ENCODE measurements at regions not wholly inside any gene's neighbourhood (a gene's known extent, or its start where the extent isn't known, plus 50 kb on each side); places are given as distances from the start of the nearest gene placed in this dataset.
A peak's percentile ranks its signal among the peaks of the same experiment; 100 is the strongest.

DNA sequence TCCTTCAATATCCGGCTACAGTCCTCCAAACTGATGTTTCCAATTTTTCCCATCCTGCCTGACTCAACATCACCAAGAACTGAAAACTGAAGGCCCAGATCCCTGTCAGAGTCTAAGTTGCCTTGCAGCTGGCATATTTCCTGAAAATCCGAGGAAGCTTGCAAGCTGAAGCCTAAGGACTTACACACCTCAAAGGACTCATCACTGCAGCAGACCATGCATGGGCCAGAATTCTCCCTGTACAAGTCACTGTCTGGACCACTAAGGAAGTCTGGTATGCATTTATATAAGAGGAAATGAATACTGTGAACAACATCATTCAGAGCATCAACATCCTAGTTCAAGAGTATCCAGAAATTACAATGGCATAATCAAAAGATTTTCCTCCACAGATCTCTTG, 548.8 kb upstream of the MDFIC2 start:
- peaks cover 35% of the 10 kb centered on the region for H3K27me3 Mint-ChIP-seq
- H3K4me3 Mint-ChIP-seq = no peak overlapping the region

DNA sequence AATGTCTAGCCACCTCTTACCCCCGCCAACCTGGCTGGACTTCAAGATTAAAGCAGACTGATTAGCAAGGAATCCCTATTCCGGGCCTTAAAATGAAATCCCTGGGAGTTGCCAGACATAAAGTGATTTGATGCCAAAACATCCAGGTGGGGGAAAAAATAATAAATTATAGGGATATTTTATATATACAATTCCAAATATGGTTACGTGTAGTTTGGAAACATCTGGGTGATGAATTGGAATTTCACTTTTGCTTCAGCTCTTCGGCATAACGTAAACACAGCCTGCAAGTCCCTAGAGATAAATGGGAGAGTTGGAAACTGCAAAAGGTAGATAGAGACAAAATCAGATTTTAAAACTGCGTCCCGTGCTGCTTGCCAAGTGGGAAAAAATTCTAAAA, 545.5 kb upstream of the MDFIC2 start:
- peaks cover 30% of the 10 kb centered on the region for H3K27me3 Mint-ChIP-seq

More for the DNA sequence above, 548.8 kb upstream of the MDFIC2 start:
- Mint-ChIP-seq H3K36me3 (no peaks in the 10 kb centered on the region), H3K9me3 (ENCODE audit: low read depth) (no peaks in the 10 kb centered on the region), H3K4me1 (peaks cover 7% of the 10 kb centered on the region), H3K27ac (no peak overlapping the region)
- CTCF ChIA-PET = no interaction called here
- ATAC-seq (no peak), DNase-seq (no peak)

DNA sequence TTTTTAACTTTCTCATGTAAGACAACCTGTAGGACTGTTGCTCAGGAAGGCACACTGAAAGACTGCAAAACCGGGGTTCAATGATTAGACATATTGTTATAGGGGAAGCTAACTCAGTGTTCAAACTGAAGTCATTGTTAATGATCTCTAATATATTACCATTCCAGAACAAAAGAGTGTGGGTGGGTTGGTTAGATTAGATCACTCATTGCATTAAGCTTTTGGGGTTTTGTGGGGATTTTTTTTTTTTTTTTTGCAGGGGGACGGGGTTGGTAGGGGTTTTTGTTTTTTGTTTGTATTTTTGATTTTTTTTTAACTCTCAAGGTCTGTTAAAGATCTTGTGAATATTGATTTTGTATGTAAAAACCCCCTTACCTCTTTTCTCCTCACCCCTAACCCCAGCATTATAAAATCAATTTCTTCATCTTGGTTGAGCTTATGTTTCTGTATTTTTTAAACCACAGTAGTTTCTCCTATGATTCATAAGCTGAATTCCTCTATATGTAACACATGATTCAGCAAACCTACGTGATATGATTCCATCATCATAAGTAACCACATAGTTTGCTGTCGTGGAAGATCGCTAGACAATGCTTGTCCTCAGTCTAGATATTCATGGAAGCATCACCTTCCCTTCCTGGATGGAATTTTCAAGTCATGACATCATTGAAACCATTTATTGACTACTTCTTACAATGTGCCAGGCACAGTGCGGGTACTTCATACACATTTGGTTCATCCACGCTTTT, 544.1 kb upstream of the MDFIC2 start:
- H3K9me3 Mint-ChIP-seq (ENCODE audit: low read depth) = no peaks in the 10 kb centered on the region
- CTCF ChIA-PET = no interaction called here
- DNase-seq (no peak), ATAC-seq (peak; percentile 20)
- peaks cover 12% of the 10 kb centered on the region for H3K4me1 Mint-ChIP-seq
- peaks cover 22% of the 10 kb centered on the region for H3K27me3 Mint-ChIP-seq
- H3K27ac Mint-ChIP-seq = no peak overlapping the region
- H3K36me3 Mint-ChIP-seq = no peaks in the 10 kb centered on the region
- no peak overlapping the region for H3K4me3 Mint-ChIP-seq

More for the DNA sequence above, 545.5 kb upstream of the MDFIC2 start:
- ATAC-seq = no peak
- Mint-ChIP-seq H3K4me1 (peaks cover 12% of the 10 kb centered on the region), H3K9me3 (ENCODE audit: low read depth) (no peaks in the 10 kb centered on the region), H3K4me3 (no peak overlapping the region), H3K36me3 (no peaks in the 10 kb centered on the region), H3K27ac (no peak overlapping the region)
- DNase-seq = no peak
- CTCF ChIA-PET = no interaction called here

DNA sequence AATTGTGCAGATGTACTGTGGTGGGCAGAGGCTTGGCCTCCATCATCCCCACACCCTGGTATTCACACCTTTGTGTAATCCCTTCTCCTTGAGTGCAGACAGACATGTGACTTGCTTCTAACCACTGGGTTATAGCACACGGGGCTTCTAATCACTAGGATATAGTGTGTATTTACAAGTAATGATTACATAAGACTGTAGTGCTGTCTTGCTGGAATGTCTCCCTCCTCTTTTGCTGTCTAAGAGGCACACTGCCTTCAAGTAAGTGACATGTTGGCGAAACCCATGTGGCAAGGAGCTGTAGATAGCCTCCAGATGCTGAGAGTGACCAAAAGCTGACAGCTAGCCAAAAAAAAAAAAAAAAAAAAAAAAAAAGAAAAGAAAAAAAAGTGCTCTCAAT, 542.7 kb upstream of the MDFIC2 start:
- no peak overlapping the region for H3K4me3 Mint-ChIP-seq
- H3K27me3 Mint-ChIP-seq = peaks cover 21% of the 10 kb centered on the region
- DNase-seq (no peak), ATAC-seq (no peak)
- CTCF ChIA-PET = no interaction called here
- no peaks in the 10 kb centered on the region for H3K9me3 Mint-ChIP-seq (ENCODE audit: low read depth)
- H3K36me3 Mint-ChIP-seq = no peaks in the 10 kb centered on the region
- H3K4me1 Mint-ChIP-seq = peaks cover 12% of the 10 kb centered on the region
- no peak overlapping the region for H3K27ac Mint-ChIP-seq

DNA sequence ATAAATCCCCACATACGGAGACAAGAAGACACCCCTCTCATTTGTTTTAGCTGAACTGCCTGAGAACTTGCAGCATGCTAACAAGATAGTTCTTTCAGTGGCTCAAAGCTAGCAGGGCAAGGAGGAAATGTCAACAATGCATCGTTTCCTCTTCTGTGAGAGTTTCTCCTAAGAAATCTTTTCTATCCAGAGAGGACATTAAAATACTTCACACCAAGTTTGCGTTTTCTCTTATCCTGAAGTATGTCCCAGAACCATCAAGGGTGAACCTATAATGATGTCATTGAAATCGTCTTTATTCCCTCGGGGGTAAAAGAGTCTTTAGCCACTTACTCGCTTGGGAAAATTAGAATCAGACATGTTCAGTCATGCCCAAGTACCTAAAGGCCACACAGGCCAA, 541.7 kb upstream of the MDFIC2 start:
- no peak overlapping the region for H3K4me3 Mint-ChIP-seq
- peaks cover 12% of the 10 kb centered on the region for H3K4me1 Mint-ChIP-seq
- peaks cover 24% of the 10 kb centered on the region for H3K27me3 Mint-ChIP-seq
- CTCF ChIA-PET = no interaction called here
- no peaks in the 10 kb centered on the region for H3K9me3 Mint-ChIP-seq (ENCODE audit: low read depth)
- no peaks in the 10 kb centered on the region for H3K36me3 Mint-ChIP-seq
- ATAC-seq (no peak), DNase-seq (no peak)
- no peak overlapping the region for H3K27ac Mint-ChIP-seq

DNA sequence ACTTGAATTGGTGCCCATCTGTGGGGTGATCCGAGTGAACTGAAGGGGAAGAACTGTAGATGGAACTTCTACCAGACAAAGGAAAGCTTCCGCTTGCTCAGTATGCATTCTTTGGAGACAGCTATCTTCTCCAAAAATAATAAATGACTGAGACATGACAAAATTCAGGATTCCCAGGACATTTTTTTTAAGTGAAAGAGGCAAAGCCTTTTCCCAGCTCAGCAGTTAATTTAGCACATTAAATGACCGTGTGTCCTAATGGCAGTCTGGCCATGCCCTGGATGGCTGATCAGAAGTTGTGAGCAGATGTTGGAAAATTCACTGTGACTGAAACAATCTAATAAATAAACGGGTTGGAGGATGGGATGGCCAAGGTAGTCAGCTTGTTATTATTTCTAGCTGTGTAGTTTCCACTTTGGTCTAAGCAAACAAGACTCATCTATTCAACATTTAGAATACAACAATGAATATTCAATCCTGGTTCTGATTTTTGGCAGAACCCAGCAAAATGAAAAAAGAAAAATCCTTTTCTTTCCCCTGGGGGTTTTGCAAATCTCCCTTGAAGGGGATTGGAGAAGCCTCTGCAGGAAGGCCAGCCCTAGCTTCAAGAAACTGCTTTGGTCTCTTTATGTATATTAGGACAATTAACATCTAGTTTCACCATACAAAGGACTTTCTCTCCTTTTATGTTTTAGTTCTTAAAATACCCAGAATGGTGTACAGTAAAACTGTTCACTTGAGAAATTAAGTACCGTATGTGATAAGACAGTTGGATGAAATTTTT, 540.9 kb upstream of the MDFIC2 start:
- H3K27me3 Mint-ChIP-seq = peaks cover 28% of the 10 kb centered on the region
- H3K36me3 Mint-ChIP-seq = no peaks in the 10 kb centered on the region
- peaks cover 12% of the 10 kb centered on the region for H3K4me1 Mint-ChIP-seq
- CTCF ChIA-PET = no interaction called here
- no peak overlapping the region for H3K4me3 Mint-ChIP-seq
- DNase-seq = no peak
- no peak for ATAC-seq
- H3K9me3 Mint-ChIP-seq (ENCODE audit: low read depth) = no peaks in the 10 kb centered on the region
- no peak overlapping the region for H3K27ac Mint-ChIP-seq

DNA sequence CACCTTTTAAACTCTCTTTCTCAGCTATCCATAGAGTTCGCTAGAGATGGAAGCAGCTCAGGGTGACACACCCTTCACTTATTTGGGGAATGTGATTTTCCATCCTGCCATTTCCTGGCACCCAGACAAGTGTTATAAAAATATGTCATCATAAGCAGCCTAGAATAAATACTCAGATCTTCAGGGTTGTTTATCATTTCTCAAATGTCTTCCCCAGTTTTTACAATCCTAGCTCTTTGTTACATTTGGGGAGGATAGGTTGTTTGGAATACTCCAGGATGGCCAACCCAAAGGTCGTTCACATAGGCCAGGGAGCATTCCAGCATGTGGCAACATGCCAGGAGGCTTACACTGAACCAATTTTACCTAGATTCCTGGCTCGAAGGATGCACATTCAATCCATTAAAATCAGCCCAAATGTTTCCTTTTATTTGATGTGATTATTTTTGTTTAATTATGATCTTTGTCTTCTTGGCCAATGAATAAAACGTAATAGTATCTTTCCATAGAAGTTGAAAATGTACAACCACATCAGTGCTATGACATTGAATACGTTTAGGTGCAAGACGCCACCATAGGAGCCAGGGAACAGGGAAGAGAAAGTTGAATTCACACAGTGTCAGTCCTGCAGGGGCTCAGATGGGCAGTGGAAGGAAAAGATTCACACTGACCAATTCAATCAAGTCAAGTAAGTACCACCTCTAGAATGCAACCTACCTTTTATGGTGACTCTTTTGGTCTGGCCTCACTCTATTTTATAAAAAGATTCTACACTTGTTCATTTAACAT, 537.7 kb upstream of the MDFIC2 start:
- CTCF ChIA-PET = no interaction called here
- Mint-ChIP-seq H3K4me3 (no peak overlapping the region), H3K36me3 (no peaks in the 10 kb centered on the region), H3K27me3 (peaks cover 32% of the 10 kb centered on the region), H3K9me3 (ENCODE audit: low read depth) (no peaks in the 10 kb centered on the region), H3K27ac (no peak overlapping the region), H3K4me1 (no peaks in the 10 kb centered on the region)
- DNase-seq (no peak), ATAC-seq (no peak)

DNA sequence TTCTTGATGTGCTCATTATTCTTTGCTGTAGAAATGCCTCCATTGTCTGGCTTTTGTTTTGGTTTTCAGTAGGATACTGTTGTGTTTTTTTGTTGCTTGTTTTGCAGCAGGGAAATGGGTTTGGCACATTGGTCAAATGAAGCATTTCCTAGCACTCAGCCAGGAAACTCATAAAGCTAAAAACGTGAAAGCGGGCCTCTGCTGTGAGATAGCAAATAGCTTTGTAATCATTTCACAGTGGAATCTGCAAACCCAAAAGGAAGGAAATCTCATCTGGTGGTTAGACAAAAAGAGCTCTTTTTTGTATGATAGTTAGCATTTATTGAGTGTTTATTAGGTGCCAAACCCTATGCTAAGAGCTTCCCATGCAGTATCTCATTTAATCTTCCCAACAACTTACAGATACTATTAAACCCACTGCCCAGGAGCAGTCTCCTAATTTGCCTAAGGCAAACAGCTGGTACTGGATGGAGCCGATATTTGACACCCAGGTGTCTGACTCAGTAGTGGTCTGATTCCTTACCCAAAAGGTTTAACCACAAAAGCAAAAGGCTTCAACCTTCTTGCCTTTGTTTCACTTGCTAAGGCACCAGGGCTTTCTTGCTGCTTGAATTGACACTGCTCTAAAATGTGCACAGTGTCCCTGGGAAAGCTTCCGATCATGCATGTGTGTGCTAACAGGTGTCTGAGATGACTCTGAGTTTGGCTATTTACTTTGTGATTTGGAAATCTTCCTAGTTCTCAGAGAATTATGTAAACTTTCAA, 527.9 kb upstream of the MDFIC2 start:
- DNase-seq (no peak), ATAC-seq (peak; percentile 12)
- Mint-ChIP-seq H3K27ac (no peak overlapping the region), H3K27me3 (peaks cover 14% of the 10 kb centered on the region), H3K36me3 (no peaks in the 10 kb centered on the region), H3K4me3 (no peak overlapping the region), H3K9me3 (ENCODE audit: low read depth) (no peaks in the 10 kb centered on the region), H3K4me1 (peaks cover 11% of the 10 kb centered on the region)
- CTCF ChIA-PET = no interaction called here

DNA sequence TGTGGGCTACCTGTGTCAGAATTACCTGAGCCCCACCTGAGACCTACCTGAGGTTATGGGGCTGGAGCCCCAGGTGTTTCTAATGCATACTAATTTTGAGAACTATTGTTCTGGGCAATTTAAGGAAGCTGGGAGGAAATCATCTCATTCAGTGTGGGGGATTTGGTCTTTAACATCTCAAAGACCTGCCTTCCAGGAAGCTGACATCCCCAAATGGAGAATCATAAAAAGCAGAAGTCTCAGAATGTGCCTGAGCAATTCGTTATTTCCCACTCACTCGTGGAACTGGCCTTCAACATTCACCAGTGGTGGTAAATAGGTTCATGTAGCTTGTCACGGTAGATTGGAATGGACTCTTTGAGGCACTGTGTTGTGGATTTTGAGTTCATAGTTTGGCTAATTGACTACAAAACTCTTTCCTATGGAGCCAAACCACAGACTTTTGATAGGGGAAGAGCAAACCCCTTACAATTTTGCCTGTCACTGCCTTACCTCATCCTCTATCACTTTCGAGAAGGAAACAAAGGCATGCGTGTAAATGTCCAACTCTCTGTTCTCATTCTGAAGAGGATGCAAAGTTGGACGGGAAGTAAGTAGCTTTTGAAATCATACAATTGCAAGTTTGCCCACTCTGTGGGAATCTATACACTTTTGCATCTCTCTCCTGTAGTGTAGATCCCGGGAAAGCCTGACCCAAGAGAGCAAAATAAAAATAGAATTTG, 521.0 kb upstream of the MDFIC2 start:
- Mint-ChIP-seq H3K9me3 (ENCODE audit: low read depth) (no peaks in the 10 kb centered on the region), H3K27me3 (peaks cover 20% of the 10 kb centered on the region), H3K27ac (no peak overlapping the region), H3K4me3 (no peak overlapping the region), H3K4me1 (no peaks in the 10 kb centered on the region), H3K36me3 (no peaks in the 10 kb centered on the region)
- DNase-seq (no peak), ATAC-seq (no peak)
- CTCF ChIA-PET = no interaction called here

DNA sequence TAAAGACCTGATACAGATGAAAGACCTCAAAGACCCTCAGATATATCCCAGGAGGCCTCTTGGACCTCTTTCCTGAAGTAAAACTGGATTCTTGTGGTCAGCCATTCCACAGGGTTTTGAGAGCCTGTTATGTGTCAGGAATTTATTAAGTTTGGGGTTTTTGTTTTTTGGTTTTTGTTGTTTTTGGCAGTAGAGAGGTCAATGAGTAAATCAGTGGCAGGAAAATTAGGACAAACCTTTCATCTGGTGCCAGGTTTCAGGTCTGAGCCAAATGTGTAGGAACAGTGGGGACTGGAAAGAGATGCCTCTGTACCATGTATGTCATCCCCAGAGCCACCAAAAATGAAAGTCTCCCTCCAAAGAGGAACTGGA, 520.4 kb upstream of the MDFIC2 start:
- DNase-seq = no peak
- CTCF ChIA-PET = no interaction called here
- Mint-ChIP-seq H3K4me3 (no peak overlapping the region), H3K4me1 (no peaks in the 10 kb centered on the region), H3K27me3 (peaks cover 20% of the 10 kb centered on the region), H3K9me3 (ENCODE audit: low read depth) (no peaks in the 10 kb centered on the region), H3K36me3 (no peaks in the 10 kb centered on the region), H3K27ac (no peak overlapping the region)
- no peak for ATAC-seq

DNA sequence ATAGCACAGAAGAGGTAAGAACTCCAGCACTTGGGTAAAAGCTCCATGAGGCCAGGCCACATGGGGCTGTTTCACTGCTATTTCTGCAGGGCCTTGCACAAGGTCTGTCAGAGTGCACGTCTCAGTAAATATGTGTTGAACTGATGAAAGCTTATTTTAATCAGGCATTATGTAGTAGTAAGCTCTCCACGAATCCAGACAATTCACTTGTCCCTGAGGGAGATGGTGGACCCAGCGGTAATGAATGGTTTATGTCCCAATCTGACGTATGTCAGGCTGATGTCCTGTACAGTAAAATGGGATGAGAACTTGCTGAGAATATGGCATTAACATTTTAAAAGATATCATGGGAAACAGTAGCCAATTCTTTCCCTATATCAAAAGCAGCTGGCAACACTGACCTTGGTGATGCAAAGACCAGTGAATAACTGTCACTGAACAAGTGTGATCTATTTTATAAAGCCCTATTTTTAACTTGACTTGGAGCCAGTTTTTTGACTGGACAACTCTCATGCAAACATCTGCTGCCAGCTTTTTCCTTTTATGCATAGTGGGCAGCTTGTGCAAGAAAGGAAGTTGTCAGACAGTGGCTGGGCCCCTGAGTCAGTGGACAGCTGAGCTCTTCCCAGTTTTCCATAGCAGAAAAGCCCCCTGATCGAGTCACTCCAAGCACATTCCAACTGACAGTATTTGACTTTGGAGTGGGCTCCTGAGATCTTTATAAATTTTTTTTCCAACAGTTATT, 519.8 kb upstream of the MDFIC2 start:
- no peak for ATAC-seq
- no peak for DNase-seq
- Mint-ChIP-seq H3K27me3 (peaks cover 20% of the 10 kb centered on the region), H3K9me3 (ENCODE audit: low read depth) (no peaks in the 10 kb centered on the region), H3K36me3 (no peaks in the 10 kb centered on the region), H3K27ac (no peak overlapping the region), H3K4me1 (no peaks in the 10 kb centered on the region), H3K4me3 (no peak overlapping the region)
- CTCF ChIA-PET = interaction anchor here (0.7 kb wide), 1 partner anchor 1025 kb away, joined by 3 read pairs; no protein-coding TSS in a partner anchor

DNA sequence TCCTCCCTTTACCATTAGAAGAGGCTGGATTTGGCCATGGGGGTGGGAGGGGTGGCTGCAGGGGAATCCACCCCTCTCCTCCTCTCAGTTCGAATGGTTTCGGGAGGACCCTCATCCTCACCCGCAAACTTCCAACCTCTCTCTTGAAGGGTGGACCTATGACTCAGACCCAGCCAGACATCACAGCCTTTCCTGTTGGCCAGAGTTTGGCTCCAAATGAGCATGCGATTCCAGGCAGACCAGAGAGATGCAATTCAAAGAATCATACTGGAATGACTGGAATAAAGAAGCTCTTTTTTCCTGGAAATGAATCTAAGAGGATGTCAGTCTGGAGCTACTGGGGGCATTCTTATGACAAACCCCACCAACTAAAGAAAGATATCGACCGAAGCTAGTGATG, 516.7 kb upstream of the MDFIC2 start:
- no peaks in the 10 kb centered on the region for H3K36me3 Mint-ChIP-seq
- CTCF ChIA-PET = no interaction called here
- no peak overlapping the region for H3K4me3 Mint-ChIP-seq
- DNase-seq (no peak), ATAC-seq (no peak)
- no peaks in the 10 kb centered on the region for H3K9me3 Mint-ChIP-seq (ENCODE audit: low read depth)
- no peak overlapping the region for H3K27ac Mint-ChIP-seq
- H3K4me1 Mint-ChIP-seq = no peaks in the 10 kb centered on the region
- H3K27me3 Mint-ChIP-seq = peaks cover 17% of the 10 kb centered on the region
